Iris pigment epithelial cell (primary cell): ENCODE measurements at regions not wholly inside any gene's neighbourhood (a gene's known extent, or its start where the extent isn't known, plus 50 kb on each side); places are given as distances from the start of the nearest gene placed in this dataset.
A peak's percentile ranks its signal among the peaks of the same experiment; 100 is the strongest.

Experiments
- DNase-seq: peaks from one replicate; pipeline ENCODE4 v3.0.0-alpha.2; 2011; ENCODE audit warnings: low read depth

DNA sequence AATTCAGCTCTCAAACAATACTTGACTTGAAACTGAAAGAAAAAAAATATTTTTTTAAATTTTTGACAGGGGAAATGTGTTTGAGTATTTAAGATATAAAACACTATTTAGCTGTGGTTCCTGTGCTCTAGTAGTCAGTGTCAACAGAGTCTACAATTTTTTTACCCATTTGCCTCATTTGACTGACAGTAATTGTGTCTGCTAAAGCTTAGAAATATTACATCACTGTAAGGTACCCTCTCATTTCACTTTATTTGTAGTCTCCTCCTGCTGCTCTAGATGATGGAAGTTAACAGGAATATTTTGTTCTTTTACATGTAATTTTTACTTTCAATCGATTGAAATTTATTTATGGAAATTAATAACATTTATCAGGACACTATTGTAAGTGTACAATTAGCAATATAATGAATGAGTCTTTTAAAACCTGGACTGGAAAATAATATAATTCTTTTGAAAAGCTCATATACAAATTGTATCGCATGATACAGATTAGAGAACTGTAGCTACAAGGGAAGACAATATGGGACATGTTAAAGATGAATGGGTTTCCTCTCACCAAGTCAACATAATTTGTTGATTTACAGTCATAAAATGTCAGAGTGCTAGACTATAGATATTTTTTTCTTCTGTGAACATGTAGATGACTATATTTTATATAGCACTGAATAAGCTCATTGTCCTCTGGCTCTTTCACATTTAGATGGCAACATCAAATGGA lies 1186.5 kb upstream of the ADGRL3 start:
- no peak for DNase-seq

DNA sequence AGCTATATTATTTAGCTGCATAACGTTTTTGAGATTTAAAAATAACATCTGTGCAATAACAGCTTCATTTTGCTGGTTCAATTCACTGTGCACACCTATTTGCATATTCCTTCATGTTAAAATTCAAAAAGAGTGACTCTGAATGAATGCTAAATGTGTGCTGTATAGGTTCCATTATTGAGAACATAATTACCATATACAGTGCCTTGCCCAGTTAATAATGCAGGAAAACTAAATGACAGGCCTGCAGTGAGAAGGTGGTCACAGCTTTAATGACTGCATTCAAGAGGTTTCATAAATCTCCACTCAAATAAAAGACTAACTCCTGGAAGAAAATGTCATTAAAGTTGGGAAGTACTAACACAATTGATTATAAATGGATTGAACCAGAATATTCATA lies 1183.2 kb upstream of the ADGRL3 start:
- DNase-seq = no peak

DNA sequence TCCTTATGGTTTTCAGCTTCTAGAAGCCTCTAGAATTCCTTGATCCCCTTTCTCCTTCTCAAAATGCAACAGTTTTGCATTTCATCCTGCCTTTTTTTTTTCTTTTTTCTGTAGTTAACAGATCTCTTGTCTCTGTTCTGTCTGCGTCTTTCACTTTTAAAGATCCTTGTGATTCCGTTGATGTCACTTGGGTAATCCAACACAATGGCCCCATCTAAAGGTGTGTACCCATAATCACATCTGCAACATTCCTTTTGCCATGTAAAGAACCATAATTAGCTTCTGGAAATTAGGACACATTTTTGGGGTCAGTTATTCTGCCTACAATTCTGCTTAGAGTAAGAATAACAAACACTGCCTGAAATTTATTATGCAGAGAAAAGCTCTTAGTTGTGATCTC lies 1180.9 kb upstream of the ADGRL3 start:
- DNase-seq = no peak

DNA sequence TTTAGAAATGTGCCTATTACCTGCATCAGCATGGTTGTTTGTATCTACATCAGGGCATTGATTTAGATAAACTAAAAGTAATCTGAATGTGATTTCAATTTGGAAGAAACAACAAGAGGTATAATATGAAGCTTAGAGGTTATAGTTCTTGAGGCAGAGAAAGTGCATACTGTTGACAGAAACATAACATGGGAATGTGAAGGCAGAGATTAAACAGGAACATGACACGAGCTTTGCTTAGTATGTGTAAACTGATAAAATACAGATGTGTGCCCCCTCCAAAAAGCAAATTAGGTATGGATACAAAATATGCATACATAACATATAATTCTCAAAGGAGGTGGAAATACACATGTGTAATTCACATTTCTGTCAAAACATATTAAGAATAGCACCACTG lies 1180.2 kb upstream of the ADGRL3 start:
- no peak for DNase-seq

DNA sequence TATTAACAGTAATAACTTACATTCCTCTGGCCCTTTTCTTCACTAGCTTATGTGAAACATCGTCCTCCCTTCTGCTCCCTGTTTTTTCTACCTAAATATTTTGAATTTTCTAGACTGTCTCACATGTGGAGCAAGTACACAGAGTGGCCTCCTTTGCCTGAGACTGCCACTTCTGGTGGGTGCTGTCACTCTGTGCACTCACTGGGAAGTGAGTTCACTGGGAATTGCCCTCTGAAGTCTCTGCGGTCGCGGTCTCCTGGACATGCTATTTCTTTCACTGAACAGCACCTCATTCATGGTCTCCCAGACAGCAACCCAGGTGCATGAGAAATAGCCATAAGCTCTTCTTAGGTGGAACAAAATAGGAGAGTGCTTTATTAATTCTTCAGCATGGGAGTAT lies 1179.7 kb upstream of the ADGRL3 start:
- DNase-seq = no peak

- DNase-seq = no peak
These were observed 1166.3 kb upstream of the ADGRL3 start for GRCh38 chr4:60033826-60034225.

DNA sequence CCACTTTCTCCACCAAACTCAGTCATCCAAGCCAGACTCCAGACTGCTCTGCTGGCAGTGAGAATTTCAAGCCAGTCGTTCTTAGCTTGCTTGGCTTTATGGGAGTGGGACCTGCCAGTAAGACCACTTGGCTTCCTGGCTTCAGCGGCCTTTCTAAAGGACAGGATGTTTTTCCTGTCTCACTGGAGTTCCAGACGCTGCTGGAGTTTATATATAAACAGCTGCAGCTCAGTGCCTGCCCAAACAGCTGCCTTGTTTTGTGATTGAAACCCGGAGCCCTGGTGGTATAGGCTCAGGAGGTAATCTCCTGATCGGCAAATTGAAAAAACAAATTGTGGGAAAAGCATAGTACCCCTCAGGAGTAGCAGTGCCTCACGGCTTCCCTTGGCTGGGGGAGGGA lies 1165.8 kb upstream of the ADGRL3 start:
- no peak for DNase-seq

- no peak for DNase-seq
These were observed 1160.2 kb upstream of the ADGRL3 start for GRCh38 chr4:60039908-60040307.

GRCh38 chr4:60042231-60042652 lies 1157.9 kb upstream of the ADGRL3 start:
- DNase-seq = no peak

- DNase-seq = no peak
These were observed 1157.2 kb upstream of the ADGRL3 start for GRCh38 chr4:60042941-60043340.

GRCh38 chr4:60078984-60079383 lies 1121.1 kb upstream of the ADGRL3 start:
- DNase-seq = no peak

DNA sequence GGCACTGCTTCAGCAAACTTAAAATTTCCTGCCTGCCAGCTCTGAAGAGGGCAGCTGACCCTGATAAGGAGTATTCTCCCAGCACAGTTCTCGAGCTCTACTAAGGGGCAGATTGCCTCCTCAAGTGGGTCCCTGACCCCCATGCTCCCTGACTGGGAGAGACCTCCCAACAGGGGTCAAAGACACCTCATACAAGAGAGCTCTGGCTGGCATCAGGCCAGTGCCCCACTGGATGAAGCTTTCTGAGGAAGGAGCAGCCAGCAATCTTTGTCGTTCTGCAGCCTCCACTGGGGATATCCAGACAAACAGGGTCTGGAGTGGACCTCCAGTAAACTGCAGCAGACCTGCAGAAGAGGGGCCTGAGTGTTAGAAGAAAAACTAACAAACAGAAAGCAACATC lies 1118.3 kb upstream of the ADGRL3 start:
- DNase-seq = no peak

DNA sequence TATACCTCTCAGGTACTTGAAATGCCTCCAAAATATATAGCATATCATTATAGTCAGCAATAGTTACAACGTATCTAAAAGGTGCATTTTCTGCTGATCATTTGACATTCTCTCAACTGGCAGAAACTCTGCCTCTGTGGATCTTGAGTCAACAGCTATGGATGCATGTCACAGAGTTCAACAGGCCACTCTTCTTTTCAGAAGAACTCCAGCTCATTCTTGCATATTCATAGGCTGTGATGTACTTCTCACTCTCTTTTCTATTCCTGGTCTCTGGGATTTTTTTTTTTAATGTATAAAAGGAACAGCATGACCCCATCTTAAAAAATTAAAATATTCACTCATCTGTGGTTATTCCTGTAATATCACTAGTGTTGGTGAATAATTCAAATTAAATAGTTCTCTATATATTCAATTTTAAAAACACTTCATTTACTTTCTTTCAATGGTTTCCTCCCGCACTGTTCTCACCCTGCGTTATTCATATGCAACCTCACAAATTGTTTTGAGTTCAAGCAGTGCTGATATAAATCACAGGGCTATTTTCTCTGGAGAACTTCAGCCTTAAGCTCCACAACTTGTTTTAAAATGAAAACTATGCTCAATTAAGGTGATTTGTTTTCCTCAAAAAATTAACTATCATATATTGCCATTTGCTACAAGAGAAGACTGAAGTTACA lies 1111.2 kb upstream of the ADGRL3 start:
- no peak for DNase-seq

DNA sequence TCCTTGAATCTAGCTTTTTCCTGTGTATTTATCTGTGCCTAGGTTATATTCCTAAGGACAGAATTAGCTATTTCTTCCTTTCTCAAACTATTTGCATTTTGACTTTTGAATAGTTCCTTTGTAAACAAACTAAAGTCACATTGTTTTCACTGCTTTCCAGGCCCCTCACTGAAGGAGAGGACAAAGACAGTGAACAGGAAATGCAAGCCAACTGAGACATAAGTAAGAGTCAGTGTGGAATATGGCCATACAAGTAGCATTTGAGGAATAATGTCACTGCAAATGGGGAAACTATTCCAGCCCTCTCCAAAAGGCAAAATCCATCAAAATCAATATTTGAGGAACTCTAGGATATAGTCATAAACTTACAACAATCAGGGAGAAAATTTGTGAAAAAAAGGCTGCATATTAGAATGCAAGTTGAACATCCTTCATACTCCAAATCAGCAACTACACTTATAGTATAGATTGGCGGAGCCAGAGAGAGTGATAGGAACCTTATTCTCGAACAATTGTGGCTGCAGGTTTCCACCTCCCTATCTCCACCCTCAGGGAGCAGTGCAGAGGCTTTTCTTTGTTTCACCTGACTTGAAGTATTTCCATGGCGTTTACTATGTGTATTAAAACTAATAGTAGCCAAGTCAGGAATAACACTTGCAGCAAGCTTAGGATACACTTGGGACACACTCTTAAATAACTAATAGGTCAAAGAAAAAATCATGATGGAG lies 1110.4 kb upstream of the ADGRL3 start:
- no peak for DNase-seq

- no peak for DNase-seq
These were observed 1103.5 kb upstream of the ADGRL3 start for GRCh38 chr4:60096676-60097075.

DNA sequence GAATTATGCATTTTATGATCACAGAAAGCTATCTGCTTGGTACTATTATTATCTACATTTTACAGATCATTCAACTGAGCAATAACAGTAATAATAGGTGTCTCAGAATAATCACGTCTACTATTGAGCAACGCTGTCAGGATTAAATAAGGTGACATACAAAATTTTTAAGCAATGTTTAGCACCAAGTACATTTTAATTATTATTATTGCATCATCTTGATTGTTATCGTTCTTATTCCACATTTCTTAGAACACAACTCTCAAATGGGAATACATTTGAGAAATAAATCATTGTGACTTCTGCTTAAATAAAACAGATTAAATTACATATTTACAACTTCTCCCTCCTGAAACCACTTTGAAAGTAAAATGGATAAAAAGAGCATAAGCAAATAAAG lies 1083.5 kb upstream of the ADGRL3 start:
- DNase-seq = no peak

DNA sequence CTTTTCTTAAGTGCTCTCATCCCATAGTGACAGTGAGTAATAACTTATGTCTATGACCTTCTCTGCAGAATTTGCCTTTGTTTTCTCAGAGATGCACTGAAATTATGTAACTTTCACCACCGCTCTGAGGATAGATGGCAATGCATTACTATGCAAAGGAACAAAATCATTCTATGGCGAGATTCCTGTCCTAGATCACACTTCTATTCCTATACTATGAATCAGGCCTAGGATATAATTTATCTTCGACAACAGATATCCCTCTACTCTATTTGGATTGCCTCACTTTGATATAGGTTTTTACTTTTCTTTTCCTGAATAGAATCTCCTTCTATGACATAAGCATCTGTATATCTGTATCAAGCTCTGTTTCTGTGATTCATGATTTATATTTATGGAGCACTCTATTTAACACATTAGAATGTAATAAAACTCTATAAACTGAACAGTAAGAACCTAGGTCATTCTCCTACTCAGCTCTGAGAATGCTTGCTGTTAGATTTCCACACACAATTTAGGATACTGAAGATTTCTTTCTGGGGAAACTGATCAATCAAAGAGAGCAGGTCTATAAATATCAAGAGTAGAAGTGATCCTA lies 1082.3 kb upstream of the ADGRL3 start:
- DNase-seq = no peak

GRCh38 chr4:60122820-60123219 lies 1077.3 kb upstream of the ADGRL3 start:
- no peak for DNase-seq

GRCh38 chr4:60128888-60129287 lies 1071.2 kb upstream of the ADGRL3 start:
- peak; percentile 1 for DNase-seq

DNA sequence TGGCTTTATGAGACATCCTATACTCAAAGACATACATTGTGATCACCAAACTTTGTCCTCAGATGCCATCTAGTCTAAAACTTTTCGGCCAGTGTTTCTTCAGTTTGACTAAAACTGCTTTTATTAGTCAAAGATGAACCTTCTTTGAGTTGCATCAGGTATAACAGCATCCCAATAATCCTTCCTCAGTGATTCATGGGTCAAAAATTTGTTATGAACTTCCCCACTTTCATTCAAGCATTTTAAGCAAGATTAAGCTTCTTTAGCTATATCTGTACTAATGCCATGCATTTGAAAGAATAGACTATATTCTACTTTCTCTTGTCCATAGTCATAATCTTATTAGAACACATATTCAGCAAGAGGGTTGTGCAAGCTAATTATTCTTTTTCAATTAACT lies 1070.4 kb upstream of the ADGRL3 start:
- DNase-seq = peak; percentile 5

GRCh38 chr4:60133375-60133774 lies 1066.8 kb upstream of the ADGRL3 start:
- peak; percentile 18 for DNase-seq

- peak; percentile 2 for DNase-seq
These were observed 1066.0 kb upstream of the ADGRL3 start for GRCh38 chr4:60134099-60134498.

DNA sequence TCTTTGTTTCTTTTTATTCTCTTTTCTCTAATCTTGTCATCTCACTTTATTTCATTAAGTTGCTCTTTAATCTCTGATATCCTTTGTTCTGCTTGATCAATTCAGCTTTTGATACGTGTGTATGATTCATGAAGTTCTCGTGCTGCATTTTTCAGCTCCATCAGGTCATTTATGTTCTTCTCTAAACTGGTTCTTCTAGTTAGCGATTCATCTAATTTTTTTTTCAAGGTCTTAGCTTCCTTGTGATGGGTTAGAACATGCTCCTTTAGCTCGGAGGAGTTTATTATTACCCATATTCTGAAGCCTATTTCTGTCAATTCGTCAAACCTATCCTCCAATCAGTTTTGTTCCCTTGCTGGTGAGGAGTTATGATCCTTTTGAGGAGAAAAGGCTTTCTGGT lies 1045.0 kb upstream of the ADGRL3 start:
- no peak for DNase-seq
